H9 (cell line): ENCODE measurements at regions not wholly inside any gene's neighbourhood (a gene's known extent, or its start where the extent isn't known, plus 50 kb on each side); places are given as distances from the start of the nearest gene placed in this dataset.
"Not testable (repeated sequence)": the region's sequence is repeated elsewhere in the genome, so short reads cannot be mapped to it uniquely, and the experiment has no call there.

Experiments used
- DNase-seq: peaks from one replicate; pipeline ENCODE4 v3.0.0-alpha.2; 2017
- H2AFZ ChIP-seq: one replicate; pipeline ENCODE4 v1.6.1; 2013; ENCODE audit warnings: mild to moderate bottlenecking, low read length, control low read depth, moderate library complexity
- H2AK5ac ChIP-seq: 2 replicates; pipeline ENCODE4 v1.6.1; 2013; ENCODE audit warnings: low read length, control low read depth, mixed read lengths; ENCODE audit not compliant: insufficient read length
- H2BK120ac ChIP-seq: one replicate; pipeline ENCODE4 v1.6.1; 2013; ENCODE audit warnings: low read depth, mild to moderate bottlenecking, low read length, control low read depth, inconsistent platforms; ENCODE audit not compliant: poor library complexity, severe bottlenecking
- H2BK12ac ChIP-seq: 2 replicates; pipeline ENCODE4 v1.6.1; 2013; ENCODE audit warnings: low read length, control low read depth, mixed read lengths, low read depth; ENCODE audit not compliant: insufficient read length
- H2BK15ac ChIP-seq: 2 replicates; pipeline ENCODE4 v1.6.1; 2013; ENCODE audit warnings: low read depth, low read length, control low read depth
- H2BK20ac ChIP-seq: one replicate; pipeline ENCODE4 v1.6.1; 2013; ENCODE audit warnings: low read depth, mild to moderate bottlenecking, low read length, control low read depth, inconsistent platforms; ENCODE audit not compliant: poor library complexity, severe bottlenecking
- H2BK5ac ChIP-seq: 2 replicates; pipeline ENCODE4 v1.6.1; 2013; ENCODE audit warnings: low read length, control low read depth, mixed read lengths; ENCODE audit not compliant: insufficient read length
- H3K14ac ChIP-seq: 2 replicates; pipeline ENCODE4 v1.6.1; 2013; ENCODE audit warnings: low read length, control low read depth; ENCODE audit not compliant: insufficient read depth
- H3K18ac ChIP-seq: 2 replicates; pipeline ENCODE4 v1.6.1; 2013; ENCODE audit warnings: low read depth, mild to moderate bottlenecking, mixed read lengths, low read length, control low read depth; ENCODE audit not compliant: insufficient read length
- H3K23ac ChIP-seq: 2 replicates; pipeline ENCODE4 v1.6.1; 2013; ENCODE audit warnings: low read length, control low read depth, mixed read lengths, low read depth; ENCODE audit not compliant: insufficient read length
- H3K23me2 ChIP-seq: 2 replicates; pipeline ENCODE4 v1.6.1; 2013; ENCODE audit warnings: low read depth, mild to moderate bottlenecking, mixed read lengths, low read length, control low read depth; ENCODE audit not compliant: insufficient read length, poor library complexity, severe bottlenecking
- H3K27ac ChIP-seq: 2 replicates; pipeline ENCODE4 v1.5.1; 2013; ENCODE audit warnings: low read length, control low read depth, mixed read lengths, low read depth; ENCODE audit not compliant: insufficient read length
- H3K27me3 ChIP-seq: 2 replicates; pipeline ENCODE4 v1.6.1; 2013; ENCODE audit warnings: low read length, control low read depth, inconsistent platforms; ENCODE audit not compliant: insufficient read depth
- H3K4ac ChIP-seq: 2 replicates; pipeline ENCODE4 v1.6.1; 2013; ENCODE audit warnings: low read depth, mild to moderate bottlenecking, control low read depth, inconsistent platforms, low read length, moderate library complexity
- H3K4me1 ChIP-seq: 2 replicates; pipeline ENCODE4 v1.6.1; 2013; ENCODE audit warnings: low read length, control low read depth, inconsistent platforms; ENCODE audit not compliant: insufficient read depth
- H3K4me2 ChIP-seq: 2 replicates; pipeline ENCODE4 v1.6.1; 2013; ENCODE audit warnings: low read length, control low read depth, mixed read lengths; ENCODE audit not compliant: insufficient read length, insufficient read depth
- H3K56ac ChIP-seq: 2 replicates; pipeline ENCODE4 v1.6.1; 2013; ENCODE audit warnings: low read depth, mild to moderate bottlenecking, mixed read lengths, low read length, control low read depth; ENCODE audit not compliant: insufficient read length
- H3K79me1 ChIP-seq: 2 replicates; pipeline ENCODE4 v1.6.1; 2013; ENCODE audit warnings: low read depth, mild to moderate bottlenecking, moderate library complexity, low read length, control low read depth, inconsistent platforms; ENCODE audit not compliant: insufficient read depth, poor library complexity, severe bottlenecking
- H3K79me2 ChIP-seq: 2 replicates; pipeline ENCODE4 v1.6.1; 2013; ENCODE audit warnings: low read length, control low read depth, inconsistent platforms; ENCODE audit not compliant: insufficient read depth
- H3K9ac ChIP-seq: 2 replicates; pipeline ENCODE4 v1.6.1; 2013; ENCODE audit warnings: low read length, control low read depth, mixed read lengths; ENCODE audit not compliant: insufficient read length; ENCODE audit errors: extremely low read depth
- H3K9me3 ChIP-seq: one replicate; pipeline ENCODE4 v1.6.1; 2013; ENCODE audit warnings: low read depth, low read length, inconsistent platforms; ENCODE audit not compliant: control insufficient read depth
- H3T11ph ChIP-seq: one replicate; pipeline ENCODE4 v1.6.1; 2013; ENCODE audit warnings: mild to moderate bottlenecking, low read length, control low read depth, inconsistent platforms
- H4K20me1 ChIP-seq: one replicate; pipeline ENCODE4 v1.6.1; 2013; ENCODE audit not compliant: control insufficient read depth, insufficient read length, insufficient read depth
- H4K5ac ChIP-seq: 2 replicates; pipeline ENCODE4 v1.6.1; 2013; ENCODE audit warnings: low read depth, mild to moderate bottlenecking, mixed read lengths, low read length, control low read depth; ENCODE audit not compliant: insufficient read length
- H4K8ac ChIP-seq: replicated peaks from 2 replicates; pipeline ENCODE4 v1.6.1; 2013; ENCODE audit warnings: low read length, control low read depth, mixed read lengths, low read depth; ENCODE audit not compliant: insufficient read length
- H4K91ac ChIP-seq: 2 replicates; pipeline ENCODE4 v1.6.1; 2013; ENCODE audit warnings: low read depth, mild to moderate bottlenecking, moderate library complexity, mixed read lengths, low read length, control low read depth; ENCODE audit not compliant: insufficient read length
- H3K27ac Mint-ChIP-seq, 3 experiments: 2 replicates in 2 of 3; 3 replicates in 1 of 3; pipeline ENCODE4 v1.8.0; 2020 to 2021; ENCODE audit warnings: mixed read lengths in 3 of 3, mild to moderate bottlenecking in 1 of 3, moderate library complexity in 1 of 3
- H3K27me3 Mint-ChIP-seq: 2 replicates; pipeline ENCODE4 v1.8.0; 2021; ENCODE audit warnings: low read depth, mild to moderate bottlenecking, moderate library complexity, mixed read lengths
- H3K36me3 Mint-ChIP-seq, 3 experiments: 2 replicates in 2 of 3; 3 replicates in 1 of 3; pipeline ENCODE4 v1.8.0; 2020 to 2021; ENCODE audit warnings: low read depth in 3 of 3, mixed read lengths in 3 of 3; ENCODE audit not compliant: insufficient read depth in 1 of 3
- H3K4me1 Mint-ChIP-seq, 2 experiments: 2 replicates each; pipeline ENCODE4 v1.8.0; 2020; ENCODE audit warnings: mixed read lengths in 2 of 2
- H3K4me3 Mint-ChIP-seq, 2 experiments: 2 replicates in 1 of 2; 3 replicates in 1 of 2; pipeline ENCODE4 v1.8.0; 2020 to 2021; ENCODE audit warnings: mild to moderate bottlenecking in 2 of 2, mixed read lengths in 2 of 2, moderate library complexity in 1 of 2
- H3K9me3 Mint-ChIP-seq, 2 experiments: 2 replicates in 1 of 2; 3 replicates in 1 of 2; pipeline ENCODE4 v1.8.0; 2020; ENCODE audit warnings: mild to moderate bottlenecking in 2 of 2, mixed read lengths in 2 of 2, moderate library complexity in 1 of 2
- WGBS: extraction: QIAGEN DNeasy Blood & Tissue Kit; methylation state at CpG from one replicate; pipeline ENCODE4 v1.1.7; 2013; ENCODE audit warnings: missing lambda C conversion rate, low lambda C conversion rate, mixed read lengths; ENCODE audit not compliant: insufficient read length; ENCODE audit errors: extremely low coverage; 5-methylcytosine and 5-hydroxymethylcytosine counted together
- TF ChIP-seq, protein P1 (sequence below): fragments of 200-600 bp; sonication (generic); conservative IDR thresholded peaks from 3 replicates; pipeline ENCODE4 v1.8.0; 2021; ENCODE audit warnings: antibody characterized with exemption, mild to moderate bottlenecking

DNA sequence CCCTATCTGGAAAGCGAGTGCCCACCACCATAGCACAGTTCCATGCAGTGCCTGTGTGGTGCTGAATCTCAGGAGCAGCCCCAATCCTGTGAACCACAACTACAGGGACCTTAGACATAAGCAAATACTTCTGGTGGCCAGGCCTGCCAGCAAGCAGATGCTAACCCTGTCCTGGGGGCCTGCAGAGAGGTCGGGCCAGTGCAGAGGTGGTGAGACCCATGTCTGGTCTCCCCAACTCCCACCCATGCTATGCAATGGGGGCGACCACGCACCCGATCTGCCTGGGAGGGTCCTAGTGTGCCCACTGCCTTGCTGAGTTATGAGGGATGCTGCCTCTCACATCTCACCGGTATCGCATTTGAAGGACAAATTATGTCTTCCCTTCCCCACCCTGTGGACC, 151.6 kb upstream of the ZNF337 start:
- H4K8ac ChIP-seq, result no peak overlapping the region
- DNase-seq, result no peak
- no peaks in the 10 kb centered on the region for H3K9me3 ChIP-seq
- H3K4me1 ChIP-seq, result no peaks in the 10 kb centered on the region
- H2AK5ac ChIP-seq, result no peak overlapping the region
- H3T11ph ChIP-seq, result no peak overlapping the region
- TF ChIP-seq, protein P1, sequence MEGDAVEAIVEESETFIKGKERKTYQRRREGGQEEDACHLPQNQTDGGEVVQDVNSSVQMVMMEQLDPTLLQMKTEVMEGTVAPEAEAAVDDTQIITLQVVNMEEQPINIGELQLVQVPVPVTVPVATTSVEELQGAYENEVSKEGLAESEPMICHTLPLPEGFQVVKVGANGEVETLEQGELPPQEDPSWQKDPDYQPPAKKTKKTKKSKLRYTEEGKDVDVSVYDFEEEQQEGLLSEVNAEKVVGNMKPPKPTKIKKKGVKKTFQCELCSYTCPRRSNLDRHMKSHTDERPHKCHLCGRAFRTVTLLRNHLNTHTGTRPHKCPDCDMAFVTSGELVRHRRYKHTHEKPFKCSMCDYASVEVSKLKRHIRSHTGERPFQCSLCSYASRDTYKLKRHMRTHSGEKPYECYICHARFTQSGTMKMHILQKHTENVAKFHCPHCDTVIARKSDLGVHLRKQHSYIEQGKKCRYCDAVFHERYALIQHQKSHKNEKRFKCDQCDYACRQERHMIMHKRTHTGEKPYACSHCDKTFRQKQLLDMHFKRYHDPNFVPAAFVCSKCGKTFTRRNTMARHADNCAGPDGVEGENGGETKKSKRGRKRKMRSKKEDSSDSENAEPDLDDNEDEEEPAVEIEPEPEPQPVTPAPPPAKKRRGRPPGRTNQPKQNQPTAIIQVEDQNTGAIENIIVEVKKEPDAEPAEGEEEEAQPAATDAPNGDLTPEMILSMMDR, result no peak
- no peak overlapping the region for H3K9ac ChIP-seq
- peaks cover 0 to 6% (median 2%) of the 10 kb centered on the region in 3 experiments; a peak in 5 of 7 replicates for H3K36me3 Mint-ChIP-seq
- H2BK120ac ChIP-seq, result no peak overlapping the region
- H3K27ac ChIP-seq, result no peak overlapping the region
- H4K91ac ChIP-seq, result no peak overlapping the region
- no peak overlapping the region for H4K5ac ChIP-seq
- no peak overlapping the region for H3K27ac Mint-ChIP-seq
- no peak overlapping the region for H3K4me3 Mint-ChIP-seq
- H3K23me2 ChIP-seq, result no peaks in the 10 kb centered on the region
- H2BK5ac ChIP-seq, result no peak overlapping the region
- no peak overlapping the region for H3K56ac ChIP-seq
- no peaks in the 10 kb centered on the region for H4K20me1 ChIP-seq
- H3K27me3 ChIP-seq, result no peaks in the 10 kb centered on the region
- WGBS, result no CpG with 5 or more reads among the region's 7 CpGs
- peaks cover 6% of the 10 kb centered on the region for H3K27me3 Mint-ChIP-seq
- peaks cover 13 to 18% of the 10 kb centered on the region in 2 experiments for H3K4me1 Mint-ChIP-seq
- H3K14ac ChIP-seq, result no peak overlapping the region
- no peak overlapping the region for H2BK12ac ChIP-seq
- no peak overlapping the region for H3K18ac ChIP-seq
- no peak overlapping the region for H3K4ac ChIP-seq
- H2AFZ ChIP-seq, result no peak overlapping the region
- H2BK20ac ChIP-seq, result no peak overlapping the region
- H2BK15ac ChIP-seq, result no peak overlapping the region
- no peak overlapping the region for H3K4me2 ChIP-seq
- peaks cover 5 to 6% of the 10 kb centered on the region in 2 experiments for H3K9me3 Mint-ChIP-seq
- no peaks in the 10 kb centered on the region for H3K79me2 ChIP-seq
- H3K79me1 ChIP-seq, result no peaks in the 10 kb centered on the region
- no peak overlapping the region for H3K23ac ChIP-seq

DNA sequence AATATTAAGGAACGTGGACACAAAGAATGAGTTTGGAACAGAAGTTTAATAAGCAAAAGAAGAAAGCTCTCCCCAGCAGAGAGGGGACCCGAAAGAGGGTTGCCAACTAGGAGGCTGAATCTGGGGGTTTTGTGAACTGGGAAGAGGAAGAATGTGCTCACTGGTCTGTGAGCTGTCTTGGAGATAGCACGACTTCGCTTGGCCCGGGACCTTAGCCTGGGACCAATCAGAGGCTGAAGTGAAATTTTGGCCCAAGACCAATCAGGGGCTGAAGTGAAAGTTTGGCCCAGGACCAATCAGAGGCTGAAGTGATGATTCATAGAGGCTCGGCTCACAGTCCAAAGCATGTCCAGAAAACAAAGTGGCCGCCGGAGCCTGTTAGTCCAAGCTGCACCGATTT, 148.0 kb upstream of the ZNF337 start:
- H2AK5ac ChIP-seq, H2AFZ ChIP-seq, H3K4me2 ChIP-seq, H4K8ac ChIP-seq, H3K9me3 Mint-ChIP-seq, H3K27me3 ChIP-seq, H3K14ac ChIP-seq, H2BK5ac ChIP-seq, H3K9ac ChIP-seq, H3K9me3 ChIP-seq, H3K23me2 ChIP-seq, H3K18ac ChIP-seq, H3K23ac ChIP-seq, H2BK15ac ChIP-seq, H4K5ac ChIP-seq, H3K27me3 Mint-ChIP-seq, H3T11ph ChIP-seq, H4K20me1 ChIP-seq, H4K91ac ChIP-seq, H3K36me3 Mint-ChIP-seq, DNase-seq, H3K79me2 ChIP-seq, H3K4me1 Mint-ChIP-seq, H3K56ac ChIP-seq, H3K4ac ChIP-seq, H2BK12ac ChIP-seq, H3K4me1 ChIP-seq, H3K4me3 Mint-ChIP-seq, H2BK120ac ChIP-seq, H3K27ac ChIP-seq, H2BK20ac ChIP-seq, H3K79me1 ChIP-seq, H3K27ac Mint-ChIP-seq: not testable (repeated sequence)
- no CpG with 5 or more reads among the region's 9 CpGs for WGBS
